H1 (cell line): ENCODE measurements at regions not wholly inside any gene's neighbourhood (a gene's known extent, or its start where the extent isn't known, plus 50 kb on each side); places are given as distances from the start of the nearest gene placed in this dataset.

Source experiments
- CTCF ChIA-PET: fragments of 300-600 bp; sonication (Branson Sonifier 250); formaldehyde crosslinking; loops from one replicate; lab custom pipeline; 2021; ENCODE audit not compliant: partially characterized antibody; lab: Charles Lee
- POLR2A ChIA-PET: fragments of 300-600 bp; sonication (Branson Sonifier 250); formaldehyde crosslinking; loops from one replicate; lab custom pipeline; 2021; ENCODE audit warnings: inconsistent platforms; ENCODE audit not compliant: partially characterized antibody; lab: Charles Lee
- DNase-seq, 2 experiments: peaks; one replicate each; pipeline versions ENCODE4 v3.0.0 to v3.0.0-alpha.2; 2010 to 2022; ENCODE audit warnings: low spot score in 2 of 2, low read depth in 1 of 2, mixed read lengths in 1 of 2
- FAIRE-seq: peaks from 2 replicates; lab custom pipeline; 2011; peaks lifted over from hg19 to GRCh38; lab: Jason Lieb, UNC
- H2AFZ ChIP-seq: 2 replicates; pipeline ENCODE4 v1.8.1; 2012; ENCODE audit warnings: low read length, inconsistent platforms
- H2AK5ac ChIP-seq: 2 replicates; pipeline ENCODE4 v1.6.1; 2013; ENCODE audit warnings: low read depth, low read length
- H2BK120ac ChIP-seq: replicated peaks from 2 replicates; pipeline ENCODE3; 2013; ENCODE audit warnings: low read depth, low read length, inconsistent platforms
- H2BK12ac ChIP-seq: 2 replicates; pipeline ENCODE4 v1.6.1; 2013; ENCODE audit warnings: low read depth, low read length
- H2BK15ac ChIP-seq: 2 replicates; pipeline ENCODE4 v1.6.1; 2013; ENCODE audit warnings: low read length
- H2BK20ac ChIP-seq: 2 replicates; pipeline ENCODE4 v1.6.1; 2013; ENCODE audit warnings: low read length
- H2BK5ac ChIP-seq: 2 replicates; pipeline ENCODE4 v1.6.1; 2013; ENCODE audit warnings: low read depth, low read length
- H3K14ac ChIP-seq: 2 replicates; pipeline ENCODE4 v1.6.1; 2013; ENCODE audit warnings: inconsistent platforms; ENCODE audit not compliant: insufficient read length
- H3K18ac ChIP-seq: 2 replicates; pipeline ENCODE4 v1.6.1; 2013; ENCODE audit warnings: low read length; ENCODE audit errors: extremely low read depth
- H3K23ac ChIP-seq: 2 replicates; pipeline ENCODE4 v1.6.1; 2013; ENCODE audit warnings: inconsistent platforms; ENCODE audit not compliant: insufficient read length
- H3K23me2 ChIP-seq: 2 replicates; pipeline ENCODE4 v1.6.1; 2013; ENCODE audit warnings: low read depth, low read length
- H3K27ac ChIP-seq: 2 replicates; pipeline ENCODE4 v1.6.1; 2011; ENCODE audit warnings: low read depth, low read length, inconsistent platforms
- H3K27me3 ChIP-seq, 4 experiments: replicated peaks in 1 of 4; 1 replicate in 1 of 4; 2 replicates in 3 of 4; pipeline versions ENCODE4 v1.6.1 to v1.8.1; 2011 to 2013; ENCODE audit warnings: low read length in 3 of 4, mild to moderate bottlenecking in 3 of 4, inconsistent platforms in 2 of 4, mixed read lengths in 2 of 4, moderate library complexity in 1 of 4; ENCODE audit not compliant: control insufficient read depth in 3 of 4, insufficient read depth in 3 of 4; ENCODE audit errors: extremely low read depth in 1 of 4
- H3K36me3 ChIP-seq, 4 experiments: 2 replicates each; pipeline versions ENCODE4 v1.6.1 to v1.8.1; 2011 to 2013; ENCODE audit warnings: mild to moderate bottlenecking in 4 of 4, low read length in 3 of 4, moderate library complexity in 2 of 4, control low read depth in 1 of 4, inconsistent platforms in 1 of 4; ENCODE audit not compliant: insufficient read depth in 4 of 4, control insufficient read depth in 2 of 4
- H3K4ac ChIP-seq: replicated peaks from 2 replicates; pipeline ENCODE3; 2013; ENCODE audit warnings: low read length, low read depth, mixed read lengths, inconsistent platforms; ENCODE audit not compliant: insufficient read length
- H3K4me1 ChIP-seq, 4 experiments: replicated peaks in 1 of 4; 1 replicate in 1 of 4; 2 replicates in 3 of 4; pipeline versions ENCODE4 v1.6.1 to v1.8.1; 2011 to 2013; ENCODE audit warnings: low read length in 3 of 4, inconsistent platforms in 2 of 4, mixed read lengths in 1 of 4; ENCODE audit not compliant: insufficient read depth in 4 of 4, control insufficient read depth in 3 of 4
- H3K4me2 ChIP-seq, 2 experiments: 2 replicates each; pipeline versions ENCODE4 v1.6.1 to v1.8.1; 2011 to 2013; ENCODE audit warnings: low read depth in 2 of 2, low read length in 2 of 2, control low read depth in 1 of 2, inconsistent platforms in 1 of 2, mild to moderate bottlenecking in 1 of 2; ENCODE audit not compliant: insufficient read depth in 1 of 2
- H3K4me3 ChIP-seq, 4 experiments: fragments of 200-600, 300-600 bp in 1 of 4; sonication (generic), shearing (Covaris generic), sonication (Bioruptor Twin) in 1 of 4; 2 replicates each; pipeline versions ENCODE4 v1.5.1 to v1.8.1; 2011 to 2016; ENCODE audit warnings: low read length in 4 of 4, low read depth in 3 of 4, control low read depth in 2 of 4, inconsistent platforms in 2 of 4, mild to moderate bottlenecking in 2 of 4, mixed read lengths in 1 of 4, moderate library complexity in 1 of 4; ENCODE audit not compliant: insufficient read depth in 2 of 4; ENCODE audit errors: extremely low read depth in 1 of 4
- H3K56ac ChIP-seq: replicated peaks from 2 replicates; pipeline ENCODE3; 2013; ENCODE audit warnings: low read depth, mild to moderate bottlenecking, mixed read lengths, low read length, inconsistent platforms; ENCODE audit not compliant: insufficient read length
- H3K79me1 ChIP-seq: 2 replicates; pipeline ENCODE4 v1.6.1; 2013; ENCODE audit warnings: low read depth, low read length, control low read depth
- H3K79me2 ChIP-seq, 2 experiments: 2 replicates each; pipeline versions ENCODE4 v1.6.1 to v1.8.1; 2012 to 2013; ENCODE audit warnings: low read length in 2 of 2, mild to moderate bottlenecking in 2 of 2, inconsistent platforms in 1 of 2; ENCODE audit not compliant: insufficient read depth in 2 of 2, control insufficient read depth in 1 of 2
- H3K9ac ChIP-seq, 4 experiments: replicated peaks in 1 of 4; 1 replicate in 1 of 4; 2 replicates in 3 of 4; pipeline versions ENCODE4 v1.6.1 to v1.8.1; 2011 to 2013; ENCODE audit warnings: low read depth in 3 of 4, low read length in 3 of 4, control low read depth in 2 of 4, mild to moderate bottlenecking in 2 of 4, moderate library complexity in 2 of 4, inconsistent platforms in 1 of 4; ENCODE audit errors: extremely low read depth in 1 of 4
- H3K9me3 ChIP-seq, 2 experiments: 2 replicates each; pipeline versions ENCODE4 v1.6.1 to v1.8.1; 2012 to 2013; ENCODE audit warnings: mild to moderate bottlenecking in 2 of 2, moderate library complexity in 2 of 2, control low read depth in 1 of 2, inconsistent platforms in 1 of 2, low read depth in 1 of 2, low read length in 1 of 2, mixed read lengths in 1 of 2; ENCODE audit not compliant: insufficient read depth in 2 of 2
- H4K20me1 ChIP-seq, 2 experiments: replicated peaks in 1 of 2; 2 replicates each; pipeline versions ENCODE3 to v1.8.1; 2011 to 2013; ENCODE audit warnings: inconsistent platforms in 2 of 2, low read length in 2 of 2, mild to moderate bottlenecking in 1 of 2; ENCODE audit not compliant: insufficient read depth in 2 of 2, control insufficient read depth in 1 of 2
- H4K5ac ChIP-seq: 2 replicates; pipeline ENCODE4 v1.6.1; 2013; ENCODE audit warnings: low read length, low read depth, mixed read lengths, inconsistent platforms; ENCODE audit not compliant: insufficient read length
- H4K8ac ChIP-seq: 2 replicates; pipeline ENCODE4 v1.8.0; 2013; ENCODE audit warnings: mild to moderate bottlenecking, moderate library complexity, low read length, inconsistent platforms; ENCODE audit not compliant: insufficient read depth; ENCODE audit errors: extremely low read depth
- H4K91ac ChIP-seq: replicated peaks from 2 replicates; pipeline ENCODE3; 2013; ENCODE audit warnings: low read length, mixed read lengths, inconsistent platforms; ENCODE audit not compliant: insufficient read length
- CHD1 ChIP-seq: IDR thresholded peaks from 2 replicates; pipeline ENCODE4 v1.6.1; 2012; ENCODE audit warnings: low read depth, low read length, improper control_type of control experiment
- CHD2 ChIP-seq: IDR thresholded peaks from 2 replicates; pipeline ENCODE4 v1.6.1; 2012; ENCODE audit warnings: low read length, improper control_type of control experiment
- CTBP2 ChIP-seq: IDR thresholded peaks from 2 replicates; pipeline ENCODE4 v1.7.0; 2011; ENCODE audit warnings: borderline replicate concordance, mild to moderate bottlenecking, moderate library complexity, mixed read lengths, low read length; ENCODE audit not compliant: insufficient read depth, insufficient read length
- EGR1 ChIP-seq: IDR thresholded peaks from 2 replicates; pipeline ENCODE4 v1.6.1; 2011; ENCODE audit warnings: low read depth, low read length, borderline replicate concordance
- GABPA ChIP-seq: IDR thresholded peaks from 2 replicates; pipeline ENCODE4 v1.6.1; 2011; ENCODE audit warnings: mild to moderate bottlenecking, low read length, moderate library complexity, borderline replicate concordance; ENCODE audit not compliant: insufficient read depth
- GTF2F1 ChIP-seq: IDR thresholded peaks from 2 replicates; pipeline ENCODE4 v1.6.1; 2012; ENCODE audit warnings: low read depth, low read length, improper control_type of control experiment, borderline replicate concordance
- KDM1A ChIP-seq: fragments of 200-600, 300-600 bp; sonication (generic); IDR thresholded peaks from 2 replicates; pipeline ENCODE4 v1.7.1; 2016; ENCODE audit warnings: mild to moderate bottlenecking, low read length, borderline replicate concordance
- POU5F1 ChIP-seq: IDR thresholded peaks from 2 replicates; pipeline ENCODE4 v1.6.1; 2011; ENCODE audit warnings: low read depth, mild to moderate bottlenecking, low read length, moderate library complexity
- SP2 ChIP-seq: IDR thresholded peaks from 2 replicates; pipeline ENCODE4 v1.6.1; 2012; ENCODE audit warnings: mild to moderate bottlenecking, low read length, inconsistent platforms
- SUZ12 ChIP-seq: fragments of 200-600 bp; sonication (generic); IDR thresholded peaks from 2 replicates; pipeline ENCODE4 v1.6.1; 2012; ENCODE audit warnings: mild to moderate bottlenecking, inconsistent platforms, low read length, moderate library complexity, mixed read lengths
- TAF7 ChIP-seq: optimal IDR thresholded peaks from 2 replicates; pipeline ENCODE3; 2011; ENCODE audit warnings: low read depth, mild to moderate bottlenecking, inconsistent platforms, low read length, moderate library complexity, borderline replicate concordance
- ZNF274 ChIP-seq: IDR thresholded peaks from 2 replicates; pipeline ENCODE4 v1.7.0; 2012; ENCODE audit warnings: low read length, borderline replicate concordance; ENCODE audit errors: extremely low read depth
- WGBS, 2 experiments: shearing (Covaris generic) in 1 of 2; methylation state at CpG; one replicate each; pipeline versions ENCODE4 v1.1.6 to v1.1.7; 2013 to 2015; ENCODE audit warnings: low lambda C conversion rate in 2 of 2, mixed read lengths in 2 of 2, inconsistent platforms in 1 of 2, low coverage in 1 of 2, missing lambda C conversion rate in 1 of 2; ENCODE audit not compliant: insufficient replicate concordance in 2 of 2, insufficient coverage in 1 of 2, insufficient read length in 1 of 2; ENCODE audit errors: extremely low coverage in 1 of 2, missing lambda C conversion rate in 1 of 2; 5-methylcytosine and 5-hydroxymethylcytosine counted together
- TF ChIP-seq, protein P1 (sequence below): IDR thresholded peaks from 2 replicates; pipeline ENCODE4 v1.6.1; 2012; ENCODE audit warnings: inconsistent platforms
- TF ChIP-seq, protein P2 (sequence below): IDR thresholded peaks from 2 replicates; pipeline ENCODE4 v1.6.1; 2012; ENCODE audit warnings: inconsistent platforms

DNA sequence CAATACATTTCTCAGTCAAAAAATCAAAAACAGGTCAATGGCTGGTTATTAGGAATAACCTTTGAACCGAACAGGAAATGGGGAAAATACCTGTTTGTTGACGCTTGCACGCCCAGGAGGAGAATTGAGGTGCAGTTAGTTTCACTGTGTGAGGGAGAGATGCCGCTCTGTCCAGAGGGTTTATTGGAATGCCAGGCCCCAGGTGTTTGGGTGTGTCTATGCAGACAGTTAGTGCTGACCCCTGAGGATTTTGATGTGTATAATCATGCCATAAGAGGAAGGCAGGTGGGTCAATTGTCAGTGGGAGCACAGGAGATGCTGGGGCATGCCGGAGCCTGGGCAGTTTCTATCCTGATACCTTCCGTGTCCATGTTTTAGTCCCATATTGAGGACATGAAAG, 100.8 kb upstream of the DIO3 start:
- Histone ChIP-seq H3K9ac (no peak overlapping the region), H3K79me1 (no peaks in the 10 kb centered on the region), H4K5ac (no peak overlapping the region), H4K91ac (no peak overlapping the region), H3K23me2 (peaks cover 9% of the 10 kb centered on the region; the same call in 1 of the 2 replicates), H3K56ac (no peak overlapping the region), H3K23ac (no peak overlapping the region), H3K4me1 (peaks cover 0 to 3% (median 0%) of the 10 kb centered on the region in 4 experiments; a peak in 1 of 7 replicates), H3K18ac (no peak overlapping the region), H3K14ac (no peak overlapping the region), H3K4me3 (no peak overlapping the region), H2BK120ac (no peak overlapping the region), H4K20me1 (peaks cover 2 to 5% of the 10 kb centered on the region in 2 experiments), H3K4ac (no peak overlapping the region), H3K79me2 (no peaks in the 10 kb centered on the region), H2BK5ac (no peak overlapping the region), H2BK20ac (no peak overlapping the region), H3K9me3 (no peaks in the 10 kb centered on the region), H3K4me2 (no peak overlapping the region), H2BK12ac (no peak overlapping the region), H2AFZ (no peak overlapping the region), H3K36me3 (peaks cover 0 to 14% (median 0%) of the 10 kb centered on the region in 4 experiments; a peak in 1 of 8 replicates), H3K27me3 (peaks cover 38 to 66% (median 54%) of the 10 kb centered on the region in 4 experiments), H3K27ac (no peak overlapping the region), H2BK15ac (no peak overlapping the region), H2AK5ac (no peak overlapping the region), H4K8ac (no peak overlapping the region)
- ChIA-PET POLR2A (no interaction called here), CTCF (interaction anchor here (2.2 kb wide), 1 partner anchor 168 kb away, joined by 8 read pairs; no protein-coding TSS in a partner anchor)
- WGBS, 2 experiments: 89% methylated on average over 6 of the region's 6 CpGs; no CpG with 5 or more reads in 1 of the 2 experiments
- FAIRE-seq (no peak), DNase-seq (no peak)
- TF ChIP-seq KDM1A: no peak
- TF ChIP-seq, protein P1, sequence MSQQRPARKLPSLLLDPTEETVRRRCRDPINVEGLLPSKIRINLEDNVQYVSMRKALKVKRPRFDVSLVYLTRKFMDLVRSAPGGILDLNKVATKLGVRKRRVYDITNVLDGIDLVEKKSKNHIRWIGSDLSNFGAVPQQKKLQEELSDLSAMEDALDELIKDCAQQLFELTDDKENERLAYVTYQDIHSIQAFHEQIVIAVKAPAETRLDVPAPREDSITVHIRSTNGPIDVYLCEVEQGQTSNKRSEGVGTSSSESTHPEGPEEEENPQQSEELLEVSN: no peak
- TF ChIP-seq, protein P2, sequence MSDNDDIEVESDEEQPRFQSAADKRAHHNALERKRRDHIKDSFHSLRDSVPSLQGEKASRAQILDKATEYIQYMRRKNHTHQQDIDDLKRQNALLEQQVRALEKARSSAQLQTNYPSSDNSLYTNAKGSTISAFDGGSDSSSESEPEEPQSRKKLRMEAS: no peak
- no peak for TF ChIP-seq ZNF274
- no peak for TF ChIP-seq TAF7
- no peak for TF ChIP-seq CTBP2
- TF ChIP-seq CHD2: no peak
- TF ChIP-seq SP2: no peak
- no peak for TF ChIP-seq GABPA
- TF ChIP-seq POU5F1: no peak
- TF ChIP-seq GTF2F1: no peak
- no peak for TF ChIP-seq SUZ12
- no peak for TF ChIP-seq CHD1
- TF ChIP-seq EGR1: no peak
